Liver (tissue), 8 donors: ENCODE measurements at regions not wholly inside any gene's neighbourhood (a gene's known extent, or its start where the extent isn't known, plus 50 kb on each side); places are given as distances from the start of the nearest gene placed in this dataset.

Experiments
- DNase-seq: peaks from one replicate; pipeline ENCODE4 v3.0.0-alpha.2; 2017; ENCODE audit warnings: low spot score
- H3K27ac ChIP-seq, 2 donors: one replicate each; pipeline ENCODE4 v1.7.0; 2013; ENCODE audit warnings: inconsistent platforms in 2 of 2, low read length in 2 of 2, control low read depth in 1 of 2, low read depth in 1 of 2, mild to moderate bottlenecking in 1 of 2
- H3K27me3 ChIP-seq, 4 donors: one replicate each; pipeline versions ENCODE4 v1.6.1 to v1.7.0; 2013; ENCODE audit warnings: low read length in 3 of 4, inconsistent platforms in 1 of 4, mild to moderate bottlenecking in 1 of 4, moderate library complexity in 1 of 4; ENCODE audit not compliant: control insufficient read depth in 4 of 4, insufficient read depth in 4 of 4
- H3K36me3 ChIP-seq, 4 donors: one replicate each; pipeline versions ENCODE4 v1.6.1 to v1.7.0; 2013; ENCODE audit warnings: low read length in 3 of 4, mild to moderate bottlenecking in 3 of 4, low read depth in 1 of 4, moderate library complexity in 1 of 4; ENCODE audit not compliant: control insufficient read depth in 4 of 4, insufficient read depth in 3 of 4
- H3K4me1 ChIP-seq, 4 donors: one replicate each; pipeline versions ENCODE4 v1.6.1 to v1.7.0; 2013; ENCODE audit warnings: low read length in 3 of 4, mild to moderate bottlenecking in 3 of 4, moderate library complexity in 1 of 4; ENCODE audit not compliant: control insufficient read depth in 4 of 4, insufficient read depth in 4 of 4
- H3K4me3 ChIP-seq, 3 donors: one replicate each; pipeline versions ENCODE4 v1.6.1 to v1.7.0; 2013; ENCODE audit warnings: low read length in 3 of 3, control low read depth in 1 of 3, low read depth in 1 of 3, mild to moderate bottlenecking in 1 of 3
- H3K9ac ChIP-seq, 2 donors: one replicate each; pipeline ENCODE4 v1.7.0; 2013; ENCODE audit warnings: low read length in 2 of 2, mild to moderate bottlenecking in 2 of 2, moderate library complexity in 2 of 2, control low read depth in 1 of 2, low read depth in 1 of 2
- H3K9me3 ChIP-seq, 4 donors: one replicate each; pipeline versions ENCODE4 v1.6.1 to v1.7.0; 2013; ENCODE audit warnings: low read length in 3 of 4; ENCODE audit not compliant: control insufficient read depth in 4 of 4
- EGR1 ChIP-seq, 2 donors: IDR thresholded peaks; 2 replicates each; pipeline ENCODE4 v1.6.1; 2016 to 2018; ENCODE audit warnings: antibody characterized with exemption in 2 of 2, low read depth in 2 of 2
- FOXA1 ChIP-seq: IDR thresholded peaks from 2 replicates; pipeline ENCODE4 v1.6.1; 2016; ENCODE audit warnings: antibody characterized with exemption
- FOXA2 ChIP-seq: IDR thresholded peaks from 2 replicates; pipeline ENCODE4 v1.6.1; 2016; ENCODE audit warnings: antibody characterized with exemption
- GABPA ChIP-seq, 2 donors: IDR thresholded peaks in 1 of 2; conservative IDR thresholded peaks in 1 of 2; 2 replicates each; pipeline ENCODE4 v1.6.1; 2016; ENCODE audit warnings: antibody characterized with exemption in 2 of 2, mild to moderate bottlenecking in 1 of 2, moderate library complexity in 1 of 2
- HNF4G ChIP-seq: IDR thresholded peaks from 2 replicates; pipeline ENCODE4 v1.6.1; 2016; ENCODE audit warnings: antibody characterized with exemption
- JUND ChIP-seq, 2 donors: IDR thresholded peaks; 2 replicates each; pipeline ENCODE4 v1.6.1; 2016; ENCODE audit warnings: antibody characterized with exemption in 2 of 2
- NR2F2 ChIP-seq: IDR thresholded peaks from 2 replicates; pipeline ENCODE4 v1.6.1; 2016; ENCODE audit warnings: antibody characterized with exemption
- RAD21 ChIP-seq, 2 donors: IDR thresholded peaks; 2 replicates each; pipeline ENCODE4 v1.6.1; 2016; ENCODE audit warnings: antibody characterized with exemption in 2 of 2, mild to moderate bottlenecking in 2 of 2
- RXRA ChIP-seq, 2 donors: IDR thresholded peaks; 2 replicates each; pipeline ENCODE4 v1.6.1; 2017 to 2018; ENCODE audit warnings: antibody characterized with exemption in 2 of 2, mild to moderate bottlenecking in 1 of 2
- SP1 ChIP-seq: IDR thresholded peaks from 2 replicates; pipeline ENCODE4 v1.6.1; 2018; ENCODE audit warnings: antibody characterized with exemption, mild to moderate bottlenecking
- TAF1 ChIP-seq: conservative IDR thresholded peaks from 2 replicates; pipeline ENCODE4 v1.6.1; 2016; ENCODE audit warnings: antibody characterized with exemption, mild to moderate bottlenecking
- YY1 ChIP-seq: IDR thresholded peaks from 2 replicates; pipeline ENCODE4 v1.6.1; 2016; ENCODE audit warnings: antibody characterized with exemption, mild to moderate bottlenecking
- WGBS: extraction: QIAGEN DNeasy Blood & Tissue Kit; methylation state at CpG from one replicate; pipeline ENCODE4 v1.1.7; 2013; 5-methylcytosine and 5-hydroxymethylcytosine counted together
- TF ChIP-seq, protein P1 (sequence below): IDR thresholded peaks from 2 replicates; pipeline ENCODE4 v1.6.1; 2016; ENCODE audit warnings: antibody characterized with exemption
- TF ChIP-seq, protein P2 (sequence below): IDR thresholded peaks from 2 replicates; pipeline ENCODE4 v1.6.1; 2016; ENCODE audit warnings: antibody characterized with exemption
- TF ChIP-seq, protein P3 (sequence below): IDR thresholded peaks from 2 replicates; pipeline ENCODE4 v1.6.1; 2016; ENCODE audit warnings: antibody characterized with exemption, mild to moderate bottlenecking
- TF ChIP-seq, protein P4 (sequence below): fragments of 150-350 bp; IDR thresholded peaks from 2 replicates; pipeline ENCODE4 v1.5.1; 2017; ENCODE audit warnings: improper control_type of control experiment, low read depth, low read length; ENCODE audit not compliant: missing input control
- donor health status: healthy.
- donor health status: healthy.
- donor health status: healthy.
- donor health status: healthy.
- donor health status: healthy.

DNA sequence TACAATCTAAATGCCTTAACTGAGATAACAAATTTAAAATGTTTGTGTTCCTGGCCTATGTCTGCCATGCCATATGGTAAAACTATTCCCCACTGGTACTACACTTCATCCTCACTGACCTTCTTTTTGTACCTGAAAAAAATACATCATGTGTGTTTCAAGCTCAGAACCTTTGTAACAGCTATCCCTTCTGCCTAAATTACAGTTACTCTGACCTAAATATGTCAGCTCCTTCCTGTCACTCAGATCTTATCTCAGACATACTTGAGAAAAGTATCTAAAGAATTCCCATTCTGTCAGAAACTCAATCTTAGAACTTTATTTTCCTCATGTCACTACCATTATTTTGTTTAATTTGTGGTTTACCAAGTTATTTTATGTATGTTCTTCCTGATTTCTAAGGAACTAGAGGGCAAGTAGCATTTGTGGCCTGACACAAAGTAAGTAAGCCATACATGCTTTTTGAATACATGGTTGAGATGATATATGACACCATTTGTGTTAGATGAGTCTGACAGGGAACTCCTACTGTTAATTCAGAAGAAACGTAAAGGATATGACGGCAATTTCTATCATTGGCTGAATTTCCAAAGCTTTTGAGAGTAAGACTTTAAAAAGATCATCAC, 456.5 kb upstream of the NDST3 start:
- 41% methylated on average over 2 of the region's 2 CpGs for WGBS
- Histone ChIP-seq H3K9ac (no peak overlapping the region), H3K4me3 (no peak overlapping the region), H3K27ac (no peak overlapping the region), H3K9me3 (no peaks in the 10 kb centered on the region), H3K4me1 (no peaks in the 10 kb centered on the region), H3K27me3 (no peaks in the 10 kb centered on the region), H3K36me3 (no peaks in the 10 kb centered on the region)
- TF ChIP-seq HNF4G = no peak
- no peak for TF ChIP-seq JUND (IDR thresholded peaks at IDR 0.05)
- no peak for TF ChIP-seq FOXA2
- TF ChIP-seq RAD21 (IDR thresholded peaks at IDR 0.05) = no peak
- TF ChIP-seq RXRA (IDR thresholded peaks at IDR 0.05) = no peak
- TF ChIP-seq, protein P1, sequence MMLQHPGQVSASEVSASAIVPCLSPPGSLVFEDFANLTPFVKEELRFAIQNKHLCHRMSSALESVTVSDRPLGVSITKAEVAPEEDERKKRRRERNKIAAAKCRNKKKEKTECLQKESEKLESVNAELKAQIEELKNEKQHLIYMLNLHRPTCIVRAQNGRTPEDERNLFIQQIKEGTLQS = no peak
- TF ChIP-seq TAF1 = no peak
- no peak for TF ChIP-seq YY1
- TF ChIP-seq FOXA1 = no peak
- TF ChIP-seq NR2F2 = no peak
- no peak for TF ChIP-seq GABPA (IDR thresholded peaks at IDR 0.05 in 1 of 2, conservative IDR thresholded peaks at IDR 0.05 in 1 of 2)
- TF ChIP-seq, protein P2, sequence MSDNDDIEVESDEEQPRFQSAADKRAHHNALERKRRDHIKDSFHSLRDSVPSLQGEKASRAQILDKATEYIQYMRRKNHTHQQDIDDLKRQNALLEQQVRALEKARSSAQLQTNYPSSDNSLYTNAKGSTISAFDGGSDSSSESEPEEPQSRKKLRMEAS = no peak
- TF ChIP-seq, protein P3, sequence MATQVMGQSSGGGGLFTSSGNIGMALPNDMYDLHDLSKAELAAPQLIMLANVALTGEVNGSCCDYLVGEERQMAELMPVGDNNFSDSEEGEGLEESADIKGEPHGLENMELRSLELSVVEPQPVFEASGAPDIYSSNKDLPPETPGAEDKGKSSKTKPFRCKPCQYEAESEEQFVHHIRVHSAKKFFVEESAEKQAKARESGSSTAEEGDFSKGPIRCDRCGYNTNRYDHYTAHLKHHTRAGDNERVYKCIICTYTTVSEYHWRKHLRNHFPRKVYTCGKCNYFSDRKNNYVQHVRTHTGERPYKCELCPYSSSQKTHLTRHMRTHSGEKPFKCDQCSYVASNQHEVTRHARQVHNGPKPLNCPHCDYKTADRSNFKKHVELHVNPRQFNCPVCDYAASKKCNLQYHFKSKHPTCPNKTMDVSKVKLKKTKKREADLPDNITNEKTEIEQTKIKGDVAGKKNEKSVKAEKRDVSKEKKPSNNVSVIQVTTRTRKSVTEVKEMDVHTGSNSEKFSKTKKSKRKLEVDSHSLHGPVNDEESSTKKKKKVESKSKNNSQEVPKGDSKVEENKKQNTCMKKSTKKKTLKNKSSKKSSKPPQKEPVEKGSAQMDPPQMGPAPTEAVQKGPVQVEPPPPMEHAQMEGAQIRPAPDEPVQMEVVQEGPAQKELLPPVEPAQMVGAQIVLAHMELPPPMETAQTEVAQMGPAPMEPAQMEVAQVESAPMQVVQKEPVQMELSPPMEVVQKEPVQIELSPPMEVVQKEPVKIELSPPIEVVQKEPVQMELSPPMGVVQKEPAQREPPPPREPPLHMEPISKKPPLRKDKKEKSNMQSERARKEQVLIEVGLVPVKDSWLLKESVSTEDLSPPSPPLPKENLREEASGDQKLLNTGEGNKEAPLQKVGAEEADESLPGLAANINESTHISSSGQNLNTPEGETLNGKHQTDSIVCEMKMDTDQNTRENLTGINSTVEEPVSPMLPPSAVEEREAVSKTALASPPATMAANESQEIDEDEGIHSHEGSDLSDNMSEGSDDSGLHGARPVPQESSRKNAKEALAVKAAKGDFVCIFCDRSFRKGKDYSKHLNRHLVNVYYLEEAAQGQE = no peak
- DNase-seq = no peak

DNA sequence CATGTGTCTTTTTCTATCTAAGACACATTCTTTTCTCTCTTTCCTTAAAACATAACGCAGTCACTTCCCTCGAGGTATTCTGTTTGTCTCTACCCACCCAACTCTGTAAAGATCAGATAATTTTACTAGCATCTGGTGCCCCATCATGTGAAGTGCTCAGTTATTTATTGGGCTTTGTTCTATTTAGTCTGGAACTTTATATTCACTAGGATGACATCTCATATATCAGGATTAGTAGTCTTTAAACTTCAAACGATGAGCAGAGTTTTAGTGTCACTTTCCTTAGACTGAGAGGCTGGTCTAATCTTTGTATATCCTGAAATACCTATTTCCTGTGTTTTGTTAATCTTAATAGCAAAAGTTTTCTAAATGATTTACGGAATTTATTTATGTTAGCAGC, 445.5 kb upstream of the NDST3 start:
- WGBS = 53% methylated on average over 4 of the region's 4 CpGs

More for the DNA sequence above, 445.5 kb upstream of the NDST3 start:
- DNase-seq = no peak
- no peaks in the 10 kb centered on the region for H3K27me3 ChIP-seq
- no peak overlapping the region for H3K4me3 ChIP-seq
- TF ChIP-seq JUND (IDR thresholded peaks at IDR 0.05) = no peak
- no peak for TF ChIP-seq TAF1
- TF ChIP-seq SP1 = no peak
- TF ChIP-seq, protein P4, sequence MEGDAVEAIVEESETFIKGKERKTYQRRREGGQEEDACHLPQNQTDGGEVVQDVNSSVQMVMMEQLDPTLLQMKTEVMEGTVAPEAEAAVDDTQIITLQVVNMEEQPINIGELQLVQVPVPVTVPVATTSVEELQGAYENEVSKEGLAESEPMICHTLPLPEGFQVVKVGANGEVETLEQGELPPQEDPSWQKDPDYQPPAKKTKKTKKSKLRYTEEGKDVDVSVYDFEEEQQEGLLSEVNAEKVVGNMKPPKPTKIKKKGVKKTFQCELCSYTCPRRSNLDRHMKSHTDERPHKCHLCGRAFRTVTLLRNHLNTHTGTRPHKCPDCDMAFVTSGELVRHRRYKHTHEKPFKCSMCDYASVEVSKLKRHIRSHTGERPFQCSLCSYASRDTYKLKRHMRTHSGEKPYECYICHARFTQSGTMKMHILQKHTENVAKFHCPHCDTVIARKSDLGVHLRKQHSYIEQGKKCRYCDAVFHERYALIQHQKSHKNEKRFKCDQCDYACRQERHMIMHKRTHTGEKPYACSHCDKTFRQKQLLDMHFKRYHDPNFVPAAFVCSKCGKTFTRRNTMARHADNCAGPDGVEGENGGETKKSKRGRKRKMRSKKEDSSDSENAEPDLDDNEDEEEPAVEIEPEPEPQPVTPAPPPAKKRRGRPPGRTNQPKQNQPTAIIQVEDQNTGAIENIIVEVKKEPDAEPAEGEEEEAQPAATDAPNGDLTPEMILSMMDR = no peak
- TF ChIP-seq FOXA2 = no peak
- TF ChIP-seq, protein P3 = no peak
- TF ChIP-seq RAD21 (IDR thresholded peaks at IDR 0.05) = no peak
- TF ChIP-seq, protein P1 = no peak
- TF ChIP-seq, protein P2 = no peak
- no peak for TF ChIP-seq HNF4G
- no peak for TF ChIP-seq EGR1 (IDR thresholded peaks at IDR 0.05; ENCODE audit: low read depth in 2 of 2)
- H3K9me3 ChIP-seq = no peaks in the 10 kb centered on the region
- no peak overlapping the region for H3K9ac ChIP-seq
- no peaks in the 10 kb centered on the region for H3K4me1 ChIP-seq
- H3K36me3 ChIP-seq = no peaks in the 10 kb centered on the region
- H3K27ac ChIP-seq = no peak overlapping the region
